Right lobe of liver (tissue), 4 donors: ENCODE measurements at regions not wholly inside any gene's neighbourhood (a gene's known extent, or its start where the extent isn't known, plus 50 kb on each side); places are given as distances from the start of the nearest gene placed in this dataset.

Source experiments
- POLR2A ChIP-seq: fragments of 450-650 bp; IDR thresholded peaks from one replicate; pipeline ENCODE4 v1.6.1; 2017; ENCODE audit warnings: antibody characterized with exemption, mild to moderate bottlenecking
- TF ChIP-seq, protein P1 (sequence below), 4 donors: fragments of 200-600 bp in 3 of 4; fragments of 450-650 bp in 1 of 4; IDR thresholded peaks; one replicate each; pipeline versions ENCODE4 v1.5.1 to v1.8.0; 2016 to 2022; ENCODE audit warnings: antibody characterized with exemption in 4 of 4, mild to moderate bottlenecking in 2 of 4
- donor health status: DM: no; HTN: no; CAD: no.
- donor health status: DM: no; HTN: no; CAD: no.
- donor health status: DM: no; HTN: yes; CAD: no.

DNA sequence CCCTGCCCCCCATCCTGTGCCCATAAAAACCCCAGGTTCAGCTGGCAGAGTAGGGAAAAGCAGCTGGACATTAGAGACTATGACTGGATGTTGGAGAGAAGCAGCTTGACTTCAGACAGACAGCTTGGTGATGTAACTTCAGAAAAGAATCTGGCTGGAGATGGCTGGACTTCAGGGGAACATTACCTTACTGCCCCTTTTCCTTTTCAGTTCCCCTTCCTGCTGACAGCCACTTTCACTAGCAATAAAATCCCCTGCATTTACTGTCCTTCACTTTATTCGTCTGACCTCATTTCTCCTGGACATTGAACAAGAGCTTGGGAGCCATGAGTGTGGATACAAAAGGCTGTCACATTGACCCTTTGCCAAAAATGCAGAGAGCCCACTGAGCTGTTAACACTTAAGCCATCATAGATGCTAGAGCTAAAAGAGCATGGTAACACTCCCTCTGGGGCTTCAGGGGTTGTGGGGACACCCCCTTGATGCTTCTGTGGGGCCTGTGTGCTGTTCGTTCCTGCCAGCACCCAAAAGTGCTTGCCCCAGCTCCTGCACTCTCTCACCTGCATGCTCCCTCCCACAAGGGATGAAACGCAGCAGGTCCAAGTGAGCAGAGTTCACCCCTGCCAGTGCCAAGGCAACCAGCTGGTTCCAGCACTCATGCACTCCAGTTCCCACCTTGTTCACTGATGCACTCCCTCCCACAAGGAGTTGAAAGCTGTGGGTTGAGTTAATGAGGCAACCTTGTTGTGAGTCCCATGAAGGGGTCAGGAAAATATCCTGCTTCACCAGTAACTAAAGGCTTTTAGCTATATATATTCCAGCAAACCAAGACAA is 263.8 kb upstream of the NDST3 start:
- TF ChIP-seq, protein P1, sequence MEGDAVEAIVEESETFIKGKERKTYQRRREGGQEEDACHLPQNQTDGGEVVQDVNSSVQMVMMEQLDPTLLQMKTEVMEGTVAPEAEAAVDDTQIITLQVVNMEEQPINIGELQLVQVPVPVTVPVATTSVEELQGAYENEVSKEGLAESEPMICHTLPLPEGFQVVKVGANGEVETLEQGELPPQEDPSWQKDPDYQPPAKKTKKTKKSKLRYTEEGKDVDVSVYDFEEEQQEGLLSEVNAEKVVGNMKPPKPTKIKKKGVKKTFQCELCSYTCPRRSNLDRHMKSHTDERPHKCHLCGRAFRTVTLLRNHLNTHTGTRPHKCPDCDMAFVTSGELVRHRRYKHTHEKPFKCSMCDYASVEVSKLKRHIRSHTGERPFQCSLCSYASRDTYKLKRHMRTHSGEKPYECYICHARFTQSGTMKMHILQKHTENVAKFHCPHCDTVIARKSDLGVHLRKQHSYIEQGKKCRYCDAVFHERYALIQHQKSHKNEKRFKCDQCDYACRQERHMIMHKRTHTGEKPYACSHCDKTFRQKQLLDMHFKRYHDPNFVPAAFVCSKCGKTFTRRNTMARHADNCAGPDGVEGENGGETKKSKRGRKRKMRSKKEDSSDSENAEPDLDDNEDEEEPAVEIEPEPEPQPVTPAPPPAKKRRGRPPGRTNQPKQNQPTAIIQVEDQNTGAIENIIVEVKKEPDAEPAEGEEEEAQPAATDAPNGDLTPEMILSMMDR (IDR thresholded peaks at IDR 0.05): no peak
- no peak for TF ChIP-seq POLR2A
